Endothelial cell of umbilical vein (primary cell): ENCODE measurements at regions not wholly inside any gene's neighbourhood (a gene's known extent, or its start where the extent isn't known, plus 50 kb on each side); places are given as distances from the start of the nearest gene placed in this dataset.

Source experiments
- BruUV-seq: library from RNA; stranded (reverse); fragments of 400-500 nt; replicated peaks from 2 replicates; lab custom pipeline; 2021; lab: Mats Ljungman, UMichigan
- CTCF ChIA-PET: fragments of 300-600, 350-600 bp; sonication (Branson Sonifier 250); formaldehyde crosslinking; loops from one replicate; lab custom pipeline; 2021; ENCODE audit warnings: antibody characterized with exemption, inconsistent platforms; lab: Charles Lee
- POLR2A ChIA-PET: fragments of 300-600, 350-600 bp; sonication (Branson Sonifier 250); formaldehyde crosslinking; loops from one replicate; lab custom pipeline; 2021; ENCODE audit warnings: antibody characterized with exemption, inconsistent platforms; lab: Charles Lee
- DNase-seq: peaks from one replicate; pipeline ENCODE4 v3.0.0-alpha.2; 2011; ENCODE audit warnings: low read depth, low spot score
- FAIRE-seq: peaks from 2 replicates; lab custom pipeline; 2011; peaks lifted over from hg19 to GRCh38; lab: Jason Lieb, UNC
- H2AFZ ChIP-seq: 2 replicates; pipeline ENCODE4 v1.6.0; 2012; ENCODE audit warnings: low read depth, low read length, control low read depth, inconsistent platforms
- H3K27ac ChIP-seq: 2 replicates; pipeline ENCODE4 v1.5.1; 2011; ENCODE audit warnings: low read depth, mild to moderate bottlenecking, control low read depth, low read length, moderate library complexity; ENCODE audit not compliant: insufficient read depth
- H3K27me3 ChIP-seq, 2 experiments: 2 replicates each; pipeline versions ENCODE4 v1.6.0 to v1.6.1; 2011; ENCODE audit warnings: low read length in 2 of 2, mixed read lengths in 1 of 2; ENCODE audit not compliant: control insufficient read depth in 2 of 2, insufficient read depth in 2 of 2
- H3K36me3 ChIP-seq, 2 experiments: 2 replicates in 1 of 2; 3 replicates in 1 of 2; pipeline ENCODE4 v1.5.1; 2011; ENCODE audit warnings: low read length in 2 of 2, mild to moderate bottlenecking in 1 of 2, moderate library complexity in 1 of 2; ENCODE audit not compliant: control insufficient read depth in 2 of 2, insufficient read depth in 2 of 2; ENCODE audit errors: extremely low read depth in 1 of 2
- H3K4me1 ChIP-seq: 3 replicates; pipeline ENCODE4 v1.5.1; 2011; ENCODE audit warnings: mild to moderate bottlenecking, low read length; ENCODE audit not compliant: control insufficient read depth, insufficient read depth; ENCODE audit errors: extremely low read depth
- H3K4me2 ChIP-seq: 2 replicates; pipeline ENCODE4 v1.6.1; 2011; ENCODE audit warnings: low read length, control low read depth, mixed read lengths; ENCODE audit not compliant: insufficient read depth
- H3K4me3 ChIP-seq, 3 experiments: fragments of 200-600 bp in 1 of 3; sonication (generic), shearing (Covaris generic) in 1 of 3; replicated peaks in 1 of 3; 2 replicates each; pipeline ENCODE4 v1.5.1; 2011 to 2016; ENCODE audit warnings: control low read depth in 3 of 3, low read length in 3 of 3, mild to moderate bottlenecking in 2 of 3, inconsistent platforms in 1 of 3, low read depth in 1 of 3, moderate library complexity in 1 of 3; ENCODE audit not compliant: insufficient read depth in 1 of 3
- H3K79me2 ChIP-seq: 2 replicates; pipeline ENCODE4 v1.6.0; 2012; ENCODE audit warnings: low read length, inconsistent platforms; ENCODE audit not compliant: control insufficient read depth, insufficient read depth
- H3K9ac ChIP-seq: replicated peaks from 2 replicates; pipeline ENCODE3; 2011; ENCODE audit warnings: low read length, control low read depth; ENCODE audit not compliant: insufficient read depth; ENCODE audit errors: extremely low read depth
- H3K9me1 ChIP-seq: replicated peaks from 3 replicates; pipeline ENCODE4 v1.6.0; 2011; ENCODE audit warnings: mild to moderate bottlenecking, low read length; ENCODE audit not compliant: control insufficient read depth, insufficient read depth; ENCODE audit errors: extremely low read depth
- H3K9me3 ChIP-seq: replicated peaks from 2 replicates; pipeline ENCODE4 v1.5.1; 2012; ENCODE audit warnings: low read length, inconsistent platforms; ENCODE audit not compliant: control insufficient read depth, insufficient read depth
- H4K20me1 ChIP-seq: replicated peaks from 2 replicates; pipeline ENCODE3; 2011; ENCODE audit warnings: mild to moderate bottlenecking, low read length; ENCODE audit not compliant: control insufficient read depth, insufficient read depth; ENCODE audit errors: extremely low read depth
- FOS ChIP-seq: IDR thresholded peaks from 2 replicates; pipeline ENCODE4 v1.6.1; 2011; ENCODE audit warnings: mild to moderate bottlenecking, low read length, moderate library complexity, borderline replicate concordance; ENCODE audit not compliant: insufficient read depth
- GATA2 ChIP-seq: IDR thresholded peaks from 2 replicates; pipeline ENCODE4 v1.7.0; 2011; ENCODE audit warnings: low read depth, mild to moderate bottlenecking, moderate library complexity, mixed read lengths, low read length; ENCODE audit not compliant: insufficient read length, insufficient read depth
- MAX ChIP-seq: IDR thresholded peaks from 2 replicates; pipeline ENCODE4 v1.6.1; 2011; ENCODE audit not compliant: insufficient read depth, insufficient read length
- POLR2A ChIP-seq: IDR thresholded peaks from 2 replicates; pipeline ENCODE4 v1.6.1; 2012; ENCODE audit warnings: low read depth, mild to moderate bottlenecking, control low read depth, low read length
- POLR2AphosphoS5 ChIP-seq: IDR thresholded peaks from 2 replicates; pipeline ENCODE4 v1.6.1; 2012; ENCODE audit warnings: low read depth, mild to moderate bottlenecking, control low read depth, low read length, moderate library complexity; ENCODE audit not compliant: insufficient read depth
- dilution Hi-C: fragments of 300-500 bp; cut with MboI; formaldehyde crosslinking; loops from one replicate; pipeline ENCODE4 v1.15.0; 2019; ENCODE audit warnings: low sequenced_read_pairs; ENCODE audit not compliant: extremely low pct_ligation_motif_present
- intact Hi-C: fragments of 100-400 bp; cut with micrococcal nuclease; formaldehyde crosslinking; loops from one replicate; pipeline ENCODE4 v1.10.0; 2022
- TF ChIP-seq, protein P1 (sequence below), 2 donors: IDR thresholded peaks; 1 replicate in 1 of 2; 2 replicates in 1 of 2; pipeline ENCODE4 v1.5.1; 2011; ENCODE audit warnings: low read length in 2 of 2, mild to moderate bottlenecking in 2 of 2, moderate library complexity in 2 of 2, control low read depth in 1 of 2, inconsistent platforms in 1 of 2, low read depth in 1 of 2; ENCODE audit not compliant: insufficient read depth in 1 of 2; ENCODE audit errors: extremely low read depth in 1 of 2

DNA sequence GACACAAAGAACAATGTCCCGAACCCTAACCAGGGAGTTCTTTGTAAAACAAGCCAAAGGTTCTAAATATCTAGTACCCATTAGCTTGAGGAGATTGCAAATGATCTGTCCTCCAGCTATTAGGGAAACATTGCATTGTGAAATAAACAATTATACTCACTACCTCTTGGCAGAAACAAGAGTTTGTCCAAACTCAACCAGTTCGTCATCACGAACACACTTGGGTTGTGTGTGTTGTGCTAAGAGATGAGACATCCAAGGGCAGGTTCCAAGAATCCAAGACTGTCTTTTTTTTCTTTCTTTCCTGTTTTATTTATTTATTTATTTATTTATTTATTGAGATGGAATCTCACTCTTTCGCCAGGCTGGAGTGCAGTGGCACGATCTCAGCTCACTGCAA is 793.1 kb upstream of the AUTS2 start:
- Histone ChIP-seq H2AFZ (no peak overlapping the region), H3K9me1 (no peaks in the 10 kb centered on the region), H3K4me1 (no peaks in the 10 kb centered on the region), H3K36me3 (no peaks in the 10 kb centered on the region), H3K4me3 (no peak overlapping the region), H3K27me3 (no peaks in the 10 kb centered on the region), H3K9me3 (peaks cover 3% of the 10 kb centered on the region), H3K79me2 (no peaks in the 10 kb centered on the region), H4K20me1 (no peaks in the 10 kb centered on the region), H3K27ac (no peak overlapping the region), H3K4me2 (no peak overlapping the region), H3K9ac (no peak overlapping the region)
- ChIA-PET CTCF (no interaction called here), POLR2A (no interaction called here)
- no peak for TF ChIP-seq MAX
- TF ChIP-seq, protein P1, sequence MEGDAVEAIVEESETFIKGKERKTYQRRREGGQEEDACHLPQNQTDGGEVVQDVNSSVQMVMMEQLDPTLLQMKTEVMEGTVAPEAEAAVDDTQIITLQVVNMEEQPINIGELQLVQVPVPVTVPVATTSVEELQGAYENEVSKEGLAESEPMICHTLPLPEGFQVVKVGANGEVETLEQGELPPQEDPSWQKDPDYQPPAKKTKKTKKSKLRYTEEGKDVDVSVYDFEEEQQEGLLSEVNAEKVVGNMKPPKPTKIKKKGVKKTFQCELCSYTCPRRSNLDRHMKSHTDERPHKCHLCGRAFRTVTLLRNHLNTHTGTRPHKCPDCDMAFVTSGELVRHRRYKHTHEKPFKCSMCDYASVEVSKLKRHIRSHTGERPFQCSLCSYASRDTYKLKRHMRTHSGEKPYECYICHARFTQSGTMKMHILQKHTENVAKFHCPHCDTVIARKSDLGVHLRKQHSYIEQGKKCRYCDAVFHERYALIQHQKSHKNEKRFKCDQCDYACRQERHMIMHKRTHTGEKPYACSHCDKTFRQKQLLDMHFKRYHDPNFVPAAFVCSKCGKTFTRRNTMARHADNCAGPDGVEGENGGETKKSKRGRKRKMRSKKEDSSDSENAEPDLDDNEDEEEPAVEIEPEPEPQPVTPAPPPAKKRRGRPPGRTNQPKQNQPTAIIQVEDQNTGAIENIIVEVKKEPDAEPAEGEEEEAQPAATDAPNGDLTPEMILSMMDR (IDR thresholded peaks at IDR 0.05; ENCODE audit: extremely low read depth in 1 of 2, insufficient read depth in 1 of 2, low read depth in 1 of 2, low read length in 2 of 2), result no peak
- no peak for TF ChIP-seq GATA2
- TF ChIP-seq POLR2A, result no peak
- no peak for TF ChIP-seq FOS
- no peak for FAIRE-seq
- no TSS peak for BruUV-seq
- intact Hi-C loops, result no loop called here
- dilution Hi-C loops, result no loop called here
- DNase-seq, result no peak

GRCh38 chr7:68807666-68808065 is 790.6 kb upstream of the AUTS2 start:
- Histone ChIP-seq H3K9me3 (peaks cover 3% of the 10 kb centered on the region), H3K27me3 (no peaks in the 10 kb centered on the region), H3K4me2 (no peak overlapping the region), H3K4me1 (no peaks in the 10 kb centered on the region), H2AFZ (no peak overlapping the region), H3K27ac (no peak overlapping the region), H3K79me2 (no peaks in the 10 kb centered on the region), H3K36me3 (no peaks in the 10 kb centered on the region), H4K20me1 (no peaks in the 10 kb centered on the region), H3K9me1 (no peaks in the 10 kb centered on the region), H3K4me3 (no peak overlapping the region), H3K9ac (no peak overlapping the region)
- FAIRE-seq, result no peak
- no TSS peak for BruUV-seq
- dilution Hi-C loops, result no loop called here
- ChIA-PET CTCF (no interaction called here), POLR2A (no interaction called here)
- no peak for DNase-seq
- TF ChIP-seq POLR2AphosphoS5, result no peak
- intact Hi-C loops, result no loop called here
